OCI-LY1 (cell line): ENCODE measurements at regions not wholly inside any gene's neighbourhood (a gene's known extent, or its start where the extent isn't known, plus 50 kb on each side); places are given as distances from the start of the nearest gene placed in this dataset.

Experiments
- H2AFZ ChIP-seq: fragments of 200-600 bp; sonication (generic), shearing (Covaris generic); 2 replicates; pipeline ENCODE4 v1.6.0; 2014; ENCODE audit warnings: antibody characterized with exemption, mild to moderate bottlenecking, low read length
- H3F3A ChIP-seq: fragments of 200-600 bp; sonication (generic), shearing (Covaris generic); 2 replicates; pipeline ENCODE4 v1.6.0; 2014; ENCODE audit warnings: mild to moderate bottlenecking, antibody characterized with exemption, low read length, moderate library complexity; ENCODE audit not compliant: insufficient read depth
- H3K27ac ChIP-seq: fragments of 200-600 bp; sonication (generic); 2 replicates; pipeline ENCODE4 v1.5.1; 2014; ENCODE audit warnings: low read length, mixed run types, mild to moderate bottlenecking, low read depth; ENCODE audit not compliant: poor library complexity, severe bottlenecking
- H3K27me3 ChIP-seq: fragments of 200-600 bp; sonication (generic); 2 replicates; pipeline ENCODE4 v1.6.0; 2014; ENCODE audit warnings: antibody characterized with exemption, mild to moderate bottlenecking, low read length, moderate library complexity; ENCODE audit not compliant: insufficient read depth
- H3K36me3 ChIP-seq: fragments of 200-600 bp; sonication (generic); 2 replicates; pipeline ENCODE4 v1.6.1; 2014; ENCODE audit warnings: mild to moderate bottlenecking, antibody characterized with exemption, low read length, moderate library complexity, mixed read lengths; ENCODE audit not compliant: insufficient read depth
- H3K4me1 ChIP-seq: fragments of 200-600 bp; sonication (generic); 2 replicates; pipeline ENCODE4 v1.5.1; 2014; ENCODE audit warnings: mild to moderate bottlenecking, low read length, moderate library complexity; ENCODE audit not compliant: insufficient read depth, severe bottlenecking
- H3K4me2 ChIP-seq: fragments of 200-600 bp; sonication (generic), shearing (Covaris generic); 2 replicates; pipeline ENCODE4 v1.6.1; 2014; ENCODE audit warnings: low read length
- H3K4me3 ChIP-seq: fragments of 200-600 bp; sonication (generic); 2 replicates; pipeline ENCODE4 v1.5.1; 2014; ENCODE audit warnings: low read length, low read depth, mild to moderate bottlenecking, mixed read lengths; ENCODE audit not compliant: poor library complexity, severe bottlenecking
- H3K79me2 ChIP-seq: fragments of 200-600 bp; shearing (Covaris generic); 2 replicates; pipeline ENCODE4 v1.6.1; 2016; ENCODE audit warnings: mixed run types, low read length, mixed read lengths; ENCODE audit not compliant: insufficient read depth
- H3K9ac ChIP-seq: fragments of 200-600 bp; sonication (generic), shearing (Covaris generic); 2 replicates; pipeline ENCODE4 v1.6.1; 2014; ENCODE audit warnings: mild to moderate bottlenecking, low read length, mixed read lengths
- H3K9me2 ChIP-seq: fragments of 200-600 bp; sonication (generic), shearing (Covaris generic); 2 replicates; pipeline ENCODE4 v1.6.1; 2014; ENCODE audit warnings: low read depth, mild to moderate bottlenecking, low read length, mixed read lengths
- H3K9me3 ChIP-seq: fragments of 200-600 bp; shearing (Covaris generic); 2 replicates; pipeline ENCODE4 v1.6.1; 2014; ENCODE audit warnings: low read length, mixed read lengths
- H4K20me1 ChIP-seq: fragments of 200-600 bp; sonication (generic), shearing (Covaris generic); 2 replicates; pipeline ENCODE4 v1.6.0; 2016; ENCODE audit warnings: mild to moderate bottlenecking, low read length; ENCODE audit not compliant: insufficient read depth
- EZH2 ChIP-seq: fragments of 200-600 bp; sonication (generic), shearing (Covaris generic); IDR thresholded peaks from 2 replicates; pipeline ENCODE4 v1.8.0; 2017; ENCODE audit warnings: borderline replicate concordance, mixed run types, mild to moderate bottlenecking, antibody characterized with exemption, low read length, moderate library complexity, mixed read lengths
- TF ChIP-seq, protein P1 (sequence below): fragments of 200-600 bp; sonication (generic), shearing (Covaris generic); IDR thresholded peaks from 2 replicates; pipeline ENCODE4 v1.5.1; 2017; ENCODE audit warnings: mild to moderate bottlenecking, antibody characterized with exemption, low read length, moderate library complexity, mixed read lengths

DNA sequence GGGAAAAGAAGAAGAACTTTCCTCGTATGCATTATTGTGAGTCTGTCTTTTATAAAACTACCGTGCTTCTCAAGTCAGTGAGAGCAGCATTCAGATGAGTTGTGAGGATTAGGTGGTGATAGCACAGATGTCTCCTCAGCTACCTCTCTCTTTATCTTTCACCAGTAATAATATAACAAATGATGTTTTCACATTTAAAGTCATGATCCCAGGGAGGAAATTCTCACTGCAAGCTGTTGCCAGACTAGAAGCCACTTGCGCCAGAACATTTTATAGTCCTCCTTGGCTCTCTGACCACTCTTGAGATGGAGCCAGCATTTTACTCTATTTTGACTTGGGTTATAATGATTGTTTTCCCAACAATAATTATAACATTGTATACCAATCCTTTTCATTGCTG is 443.1 kb downstream of the AEBP2 start:
- no peaks in the 10 kb centered on the region for H3K9me3 ChIP-seq
- H4K20me1 ChIP-seq = no peaks in the 10 kb centered on the region
- H3K36me3 ChIP-seq = no peaks in the 10 kb centered on the region
- H3K4me2 ChIP-seq = no peak overlapping the region
- no peak overlapping the region for H2AFZ ChIP-seq
- H3K4me1 ChIP-seq = no peaks in the 10 kb centered on the region
- TF ChIP-seq EZH2 = no peak
- TF ChIP-seq, protein P1, sequence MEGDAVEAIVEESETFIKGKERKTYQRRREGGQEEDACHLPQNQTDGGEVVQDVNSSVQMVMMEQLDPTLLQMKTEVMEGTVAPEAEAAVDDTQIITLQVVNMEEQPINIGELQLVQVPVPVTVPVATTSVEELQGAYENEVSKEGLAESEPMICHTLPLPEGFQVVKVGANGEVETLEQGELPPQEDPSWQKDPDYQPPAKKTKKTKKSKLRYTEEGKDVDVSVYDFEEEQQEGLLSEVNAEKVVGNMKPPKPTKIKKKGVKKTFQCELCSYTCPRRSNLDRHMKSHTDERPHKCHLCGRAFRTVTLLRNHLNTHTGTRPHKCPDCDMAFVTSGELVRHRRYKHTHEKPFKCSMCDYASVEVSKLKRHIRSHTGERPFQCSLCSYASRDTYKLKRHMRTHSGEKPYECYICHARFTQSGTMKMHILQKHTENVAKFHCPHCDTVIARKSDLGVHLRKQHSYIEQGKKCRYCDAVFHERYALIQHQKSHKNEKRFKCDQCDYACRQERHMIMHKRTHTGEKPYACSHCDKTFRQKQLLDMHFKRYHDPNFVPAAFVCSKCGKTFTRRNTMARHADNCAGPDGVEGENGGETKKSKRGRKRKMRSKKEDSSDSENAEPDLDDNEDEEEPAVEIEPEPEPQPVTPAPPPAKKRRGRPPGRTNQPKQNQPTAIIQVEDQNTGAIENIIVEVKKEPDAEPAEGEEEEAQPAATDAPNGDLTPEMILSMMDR = no peak
- no peaks in the 10 kb centered on the region for H3K9me2 ChIP-seq
- H3F3A ChIP-seq = no peaks in the 10 kb centered on the region
- no peak overlapping the region for H3K4me3 ChIP-seq
- no peaks in the 10 kb centered on the region for H3K79me2 ChIP-seq
- H3K9ac ChIP-seq = no peak overlapping the region
- no peak overlapping the region for H3K27ac ChIP-seq
- H3K27me3 ChIP-seq = no peaks in the 10 kb centered on the region

- Histone ChIP-seq H3K9ac (no peak overlapping the region), H2AFZ (no peak overlapping the region), H3K79me2 (no peaks in the 10 kb centered on the region), H3K9me3 (no peaks in the 10 kb centered on the region), H4K20me1 (no peaks in the 10 kb centered on the region), H3K4me3 (no peak overlapping the region), H3F3A (no peaks in the 10 kb centered on the region), H3K27me3 (no peaks in the 10 kb centered on the region), H3K27ac (no peak overlapping the region), H3K4me2 (no peak overlapping the region), H3K9me2 (no peaks in the 10 kb centered on the region), H3K36me3 (no peaks in the 10 kb centered on the region), H3K4me1 (no peaks in the 10 kb centered on the region)
- no peak for TF ChIP-seq EZH2
- TF ChIP-seq, protein P1 = no peak
Observed at GRCh38 chr12:19884021-19884492, 444.8 kb downstream of the AEBP2 start.

- Histone ChIP-seq H3K27me3 (no peaks in the 10 kb centered on the region), H3K27ac (no peak overlapping the region), H3K4me3 (no peak overlapping the region), H3K4me2 (no peak overlapping the region), H4K20me1 (no peaks in the 10 kb centered on the region), H3F3A (no peaks in the 10 kb centered on the region), H3K36me3 (no peaks in the 10 kb centered on the region), H3K9me2 (no peaks in the 10 kb centered on the region), H3K4me1 (no peaks in the 10 kb centered on the region), H2AFZ (no peak overlapping the region), H3K9me3 (no peaks in the 10 kb centered on the region), H3K9ac (no peak overlapping the region), H3K79me2 (no peaks in the 10 kb centered on the region)
- TF ChIP-seq EZH2 = no peak
- TF ChIP-seq, protein P1 = no peak
Observed at GRCh38 chr12:19885093-19885812, 446.0 kb downstream of the AEBP2 start.
